GM21737 (cell line): ENCODE measurements at regions not wholly inside any gene's neighbourhood (a gene's known extent, or its start where the extent isn't known, plus 50 kb on each side); places are given as distances from the start of the nearest gene placed in this dataset.

Source experiments
- ATAC-seq: cut with Tn5 transposase; IDR thresholded peaks from one replicate; pipeline ENCODE4 v1.9.1; 2021; ENCODE audit warnings: mild to moderate bottlenecking, moderate library complexity; ENCODE audit not compliant: unreplicated experiment

GRCh38 chr5:6274846-6275543 lies 103.4 kb downstream of the MED10 start:
- ATAC-seq, result no peak

- ATAC-seq, result no peak
Measured at GRCh38 chr5:6273749-6274148, 104.6 kb downstream of the MED10 start.

GRCh38 chr5:6273090-6273735 lies 105.1 kb downstream of the MED10 start:
- no peak for ATAC-seq

- no peak for ATAC-seq
Measured at GRCh38 chr5:6269925-6270324, 108.4 kb downstream of the MED10 start.

GRCh38 chr5:6266671-6267197 lies 111.6 kb downstream of the MED10 start:
- no peak for ATAC-seq

- no peak for ATAC-seq
Measured at GRCh38 chr5:6264394-6264793, 114.0 kb downstream of the MED10 start.

- no peak for ATAC-seq
Measured at GRCh38 chr5:6262651-6263363, 115.5 kb downstream of the MED10 start.

- ATAC-seq, result no peak
Measured at GRCh38 chr5:6261668-6262067, 116.7 kb downstream of the MED10 start.

GRCh38 chr5:6261256-6261655 lies 117.1 kb downstream of the MED10 start:
- ATAC-seq, result no peak

- ATAC-seq, result no peak
Measured at GRCh38 chr5:6260846-6261245, 117.5 kb downstream of the MED10 start.

- no peak for ATAC-seq
Measured at GRCh38 chr5:6256901-6257300, 121.4 kb downstream of the MED10 start.

GRCh38 chr5:6255956-6256355 lies 122.4 kb downstream of the MED10 start:
- no peak for ATAC-seq

- no peak for ATAC-seq
Measured at GRCh38 chr5:6253846-6254245, 124.5 kb downstream of the MED10 start.

- ATAC-seq, result no peak
Measured at GRCh38 chr5:6253281-6253680, 125.1 kb downstream of the MED10 start.

- no peak for ATAC-seq
Measured at GRCh38 chr5:6252581-6252980, 125.8 kb downstream of the MED10 start.

GRCh38 chr5:6251565-6252102 lies 126.7 kb downstream of the MED10 start:
- ATAC-seq, result no peak

GRCh38 chr5:6250121-6250520 lies 128.2 kb downstream of the MED10 start:
- ATAC-seq, result no peak

- ATAC-seq, result no peak
Measured at GRCh38 chr5:6248132-6248531, 130.2 kb downstream of the MED10 start.

GRCh38 chr5:6246820-6247437 lies 131.4 kb downstream of the MED10 start:
- no peak for ATAC-seq

- ATAC-seq, result no peak
Measured at GRCh38 chr5:6244339-6244714, 134.0 kb downstream of the MED10 start.

GRCh38 chr5:6243706-6244338 lies 134.5 kb downstream of the MED10 start:
- ATAC-seq, result no peak
